ENCODE measurements at regions not wholly inside any gene's neighbourhood (a gene's known extent, or its start where the extent isn't known, plus 50 kb on each side); places are given as distances from the start of the nearest gene placed in this dataset.

DNA sequence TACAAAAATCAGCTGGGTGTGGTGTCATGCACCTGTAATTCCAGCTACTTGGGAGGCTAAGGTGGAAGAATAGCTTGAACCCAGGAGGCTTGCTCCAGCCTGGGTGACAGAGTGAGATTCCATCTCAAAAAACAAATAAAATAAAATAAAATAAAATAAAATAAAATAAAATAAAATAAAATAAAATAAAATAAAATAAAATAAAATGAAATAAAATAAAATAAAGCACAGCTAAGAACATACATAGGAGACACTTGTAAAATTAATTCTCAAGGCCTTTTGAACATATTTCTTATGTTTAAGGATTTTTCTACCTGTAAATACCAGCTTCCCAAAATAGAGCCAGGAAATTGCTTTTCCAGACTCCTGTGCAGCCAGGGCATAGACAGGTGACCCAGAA is 703.0 kb downstream of the ZPLD1 start:
- TF ChIP-seq POLR2AphosphoS5 (IDR thresholded peaks at IDR 0.05) (no peak), POLR2A (IDR thresholded peaks at IDR 0.05) (no peak)

All from sigmoid colon (tissue), 4 donors.